GM23338 (cell line): ENCODE measurements at regions not wholly inside any gene's neighbourhood (a gene's known extent, or its start where the extent isn't known, plus 50 kb on each side); places are given as distances from the start of the nearest gene placed in this dataset.

ENCODE experiments used
- ATAC-seq: fragments of 200-7000 bp; cut with Tn5 transposase; 3 replicates; pipeline ENCODE4 v1.9.1; 2020
- DNase-seq: peaks from one replicate; pipeline ENCODE4 v3.0.0-alpha.2; 2015; ENCODE audit warnings: low spot score
- H2AFZ ChIP-seq: fragments of 200-600 bp; sonication (generic); 2 replicates; pipeline ENCODE4 v1.8.0; 2016; ENCODE audit warnings: antibody characterized with exemption, mild to moderate bottlenecking, moderate library complexity
- H3F3A ChIP-seq: fragments of 200-600 bp; sonication (generic); replicated peaks from 2 replicates; pipeline ENCODE4 v1.8.0; 2017; ENCODE audit warnings: antibody characterized with exemption, mixed run types, low read depth
- H3K27ac ChIP-seq: fragments of 200-600 bp; sonication (generic); 2 replicates; pipeline ENCODE4 v1.6.1; 2016; ENCODE audit warnings: low read depth
- H3K27me3 ChIP-seq: fragments of 200-600 bp; sonication (generic); 2 replicates; pipeline ENCODE4 v1.8.0; 2016; ENCODE audit warnings: mild to moderate bottlenecking, mixed run types, moderate library complexity; ENCODE audit not compliant: insufficient read depth
- H3K36me3 ChIP-seq: fragments of 200-600 bp; sonication (generic); 2 replicates; pipeline ENCODE4 v1.8.0; 2016; ENCODE audit warnings: mild to moderate bottlenecking; ENCODE audit not compliant: insufficient read depth
- H3K4me1 ChIP-seq: fragments of 200-600 bp; sonication (generic); 2 replicates; pipeline ENCODE4 v1.8.0; 2016; ENCODE audit warnings: mild to moderate bottlenecking, moderate library complexity; ENCODE audit not compliant: insufficient read depth
- H3K4me2 ChIP-seq: fragments of 200-600 bp; sonication (generic); 2 replicates; pipeline ENCODE4 v1.7.1; 2017; ENCODE audit warnings: mixed run types
- H3K4me3 ChIP-seq: fragments of 200-600 bp; sonication (generic); 2 replicates; pipeline ENCODE4 v1.6.1; 2016; ENCODE audit warnings: mixed run types
- H3K79me2 ChIP-seq: fragments of 200-600 bp; sonication (generic); replicated peaks from 2 replicates; pipeline ENCODE4 v1.8.0; 2017; ENCODE audit warnings: mild to moderate bottlenecking; ENCODE audit not compliant: insufficient read depth
- H3K9me2 ChIP-seq: fragments of 200-600 bp; sonication (generic); 2 replicates; pipeline ENCODE4 v1.8.0; 2017; ENCODE audit not compliant: insufficient read depth
- H4K20me1 ChIP-seq: fragments of 200-600 bp; sonication (generic); replicated peaks from 2 replicates; pipeline ENCODE4 v1.8.0; 2017; ENCODE audit warnings: mild to moderate bottlenecking; ENCODE audit not compliant: insufficient read depth
- H3K27ac Mint-ChIP-seq: 2 replicates; pipeline ENCODE4 v1.8.0; 2020; ENCODE audit warnings: inconsistent platforms, mild to moderate bottlenecking, moderate library complexity, mixed read lengths
- H3K27me3 Mint-ChIP-seq: 3 replicates; pipeline ENCODE4 v1.8.0; 2022; ENCODE audit warnings: low read depth, mild to moderate bottlenecking, moderate library complexity, mixed read lengths, inconsistent platforms; ENCODE audit not compliant: insufficient read depth, poor library complexity
- H3K36me3 Mint-ChIP-seq: 3 replicates; pipeline ENCODE4 v1.8.0; 2021; ENCODE audit warnings: low read depth, mild to moderate bottlenecking, inconsistent platforms, moderate library complexity, mixed read lengths
- H3K4me1 Mint-ChIP-seq: 3 replicates; pipeline ENCODE4 v1.8.0; 2020; ENCODE audit warnings: mild to moderate bottlenecking, inconsistent platforms, mixed read lengths
- H3K4me3 Mint-ChIP-seq: 3 replicates; pipeline ENCODE4 v1.8.0; 2021; ENCODE audit warnings: moderate library complexity, mild to moderate bottlenecking, inconsistent platforms, mixed read lengths
- H3K9me3 Mint-ChIP-seq: 3 replicates; pipeline ENCODE4 v1.8.0; 2020; ENCODE audit warnings: moderate library complexity, mild to moderate bottlenecking, inconsistent platforms, mixed read lengths
- CREB1 ChIP-seq: fragments of 250-450 bp; sonication (Bioruptor Pico); IDR thresholded peaks from 2 replicates; pipeline ENCODE4 v1.5.0; 2020; ENCODE audit warnings: low read depth, mild to moderate bottlenecking, moderate library complexity
- EZH2 ChIP-seq: fragments of 200-600 bp; sonication (generic); IDR thresholded peaks from one replicate; pipeline ENCODE4 v1.8.0; 2017; ENCODE audit warnings: antibody characterized with exemption, mild to moderate bottlenecking, low read depth; ENCODE audit not compliant: unreplicated experiment
- EZH2phosphoT487 ChIP-seq: fragments of 200-600 bp; sonication (generic); IDR thresholded peaks from one replicate; pipeline ENCODE4 v1.8.1; 2018; ENCODE audit warnings: antibody characterized with exemption; ENCODE audit not compliant: unreplicated experiment
- JUNB ChIP-seq: IDR thresholded peaks from one replicate; pipeline ENCODE4 v1.6.1; 2016; ENCODE audit warnings: antibody characterized with exemption; ENCODE audit not compliant: unreplicated experiment
- NANOG ChIP-seq: IDR thresholded peaks from 2 replicates; pipeline ENCODE4 v1.6.1; 2016; ENCODE audit warnings: antibody characterized with exemption, borderline replicate concordance
- STAT1 ChIP-seq: IDR thresholded peaks from one replicate; pipeline ENCODE4 v1.6.1; 2016; ENCODE audit warnings: antibody characterized with exemption; ENCODE audit not compliant: unreplicated experiment
- ZNF114 ChIP-seq: fragments of 250-450 bp; sonication (Bioruptor Pico); IDR thresholded peaks from 2 replicates; pipeline ENCODE4 v1.5.0; 2020; ENCODE audit warnings: mild to moderate bottlenecking, moderate library complexity
- ZNF331 ChIP-seq: fragments of 250-450 bp; sonication (Bioruptor Pico); IDR thresholded peaks from 2 replicates; pipeline ENCODE4 v1.5.0; 2020; ENCODE audit warnings: low read depth, mild to moderate bottlenecking, moderate library complexity
- TF ChIP-seq, protein P1 (sequence below), 2 experiments: fragments of 200-600 bp in 1 of 2; sonication (generic) in 1 of 2; conservative IDR thresholded peaks; 2 replicates each; pipeline versions ENCODE4 v1.5.1 to v1.6.1; 2016 to 2017; ENCODE audit warnings: antibody characterized with exemption in 2 of 2, low read depth in 2 of 2, mild to moderate bottlenecking in 2 of 2, moderate library complexity in 1 of 2
- TF ChIP-seq, protein P2 (sequence below): IDR thresholded peaks from one replicate; pipeline ENCODE4 v1.6.1; 2018; ENCODE audit warnings: antibody characterized with exemption; ENCODE audit not compliant: unreplicated experiment
- TF ChIP-seq, protein P3 (sequence below): IDR thresholded peaks from 2 replicates; pipeline ENCODE4 v1.6.1; 2016; ENCODE audit warnings: antibody characterized with exemption

DNA sequence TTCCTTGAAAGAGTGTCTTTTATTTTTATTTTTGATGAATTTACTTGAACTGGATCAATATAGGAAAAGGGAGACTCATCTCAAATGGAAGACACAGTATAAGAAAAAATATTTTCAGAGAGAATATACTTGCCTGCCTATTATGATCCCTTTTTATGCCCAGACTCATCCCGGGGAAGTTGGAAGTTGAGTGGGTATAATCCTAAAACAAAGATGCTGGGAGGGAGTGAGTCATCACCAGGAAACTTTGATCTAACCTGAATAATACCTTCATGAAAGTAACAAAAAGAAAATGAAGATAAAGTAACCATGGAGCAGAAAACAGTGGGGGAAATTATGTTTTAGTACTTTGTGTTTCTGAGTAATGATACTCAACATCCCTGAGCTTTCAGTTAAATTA, 1514.0 kb downstream of the FAM181B start:
- no peak overlapping the region for H3K4me2 ChIP-seq
- no peaks in the 10 kb centered on the region for H3K4me1 Mint-ChIP-seq
- TF ChIP-seq ZNF114 (no peak), JUNB (no peak)

DNA sequence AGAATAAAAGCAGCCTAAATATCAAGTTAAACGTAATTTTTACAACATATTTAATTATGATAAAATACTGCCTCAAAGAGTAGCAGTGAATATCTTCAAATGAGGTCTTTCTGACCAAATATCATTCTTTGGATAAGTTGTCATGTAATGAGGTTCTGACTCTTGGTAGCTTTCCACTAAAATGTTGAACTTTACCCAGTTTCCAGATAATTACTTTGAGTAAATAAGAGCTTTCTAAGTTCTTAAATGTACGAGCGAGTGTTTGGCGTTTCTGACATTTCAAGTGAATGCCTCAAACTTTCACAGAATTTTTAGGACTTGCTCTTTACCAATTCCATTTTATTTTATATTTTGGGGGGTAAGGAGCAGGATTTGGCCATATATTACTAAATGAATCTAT, 1515.2 kb downstream of the FAM181B start:
- ATAC-seq (no peak), DNase-seq (no peak)
- Histone ChIP-seq H3K4me3 (no peak overlapping the region), H3K27ac (no peak overlapping the region), H3K4me2 (no peak overlapping the region), H3K9me2 (no peaks in the 10 kb centered on the region), H3K36me3 (peaks cover 3% of the 10 kb centered on the region; the same call in 1 of the 2 replicates), H3K27me3 (no peaks in the 10 kb centered on the region), H3F3A (no peaks in the 10 kb centered on the region), H3K4me1 (no peaks in the 10 kb centered on the region), H4K20me1 (no peaks in the 10 kb centered on the region), H3K79me2 (no peaks in the 10 kb centered on the region), H2AFZ (no peak overlapping the region)
- Mint-ChIP-seq H3K27me3 (peaks cover 2% of the 10 kb centered on the region), H3K27ac (no peak overlapping the region), H3K4me1 (no peaks in the 10 kb centered on the region), H3K9me3 (peaks cover 13% of the 10 kb centered on the region; the same call in 2 of the 3 replicates), H3K4me3 (no peak overlapping the region), H3K36me3 (peaks cover 8% of the 10 kb centered on the region; the same call in 2 of the 3 replicates)
- TF ChIP-seq, protein P1, sequence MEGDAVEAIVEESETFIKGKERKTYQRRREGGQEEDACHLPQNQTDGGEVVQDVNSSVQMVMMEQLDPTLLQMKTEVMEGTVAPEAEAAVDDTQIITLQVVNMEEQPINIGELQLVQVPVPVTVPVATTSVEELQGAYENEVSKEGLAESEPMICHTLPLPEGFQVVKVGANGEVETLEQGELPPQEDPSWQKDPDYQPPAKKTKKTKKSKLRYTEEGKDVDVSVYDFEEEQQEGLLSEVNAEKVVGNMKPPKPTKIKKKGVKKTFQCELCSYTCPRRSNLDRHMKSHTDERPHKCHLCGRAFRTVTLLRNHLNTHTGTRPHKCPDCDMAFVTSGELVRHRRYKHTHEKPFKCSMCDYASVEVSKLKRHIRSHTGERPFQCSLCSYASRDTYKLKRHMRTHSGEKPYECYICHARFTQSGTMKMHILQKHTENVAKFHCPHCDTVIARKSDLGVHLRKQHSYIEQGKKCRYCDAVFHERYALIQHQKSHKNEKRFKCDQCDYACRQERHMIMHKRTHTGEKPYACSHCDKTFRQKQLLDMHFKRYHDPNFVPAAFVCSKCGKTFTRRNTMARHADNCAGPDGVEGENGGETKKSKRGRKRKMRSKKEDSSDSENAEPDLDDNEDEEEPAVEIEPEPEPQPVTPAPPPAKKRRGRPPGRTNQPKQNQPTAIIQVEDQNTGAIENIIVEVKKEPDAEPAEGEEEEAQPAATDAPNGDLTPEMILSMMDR (conservative IDR thresholded peaks at IDR 0.05; ENCODE audit: low read depth in 2 of 2) = no peak
- TF ChIP-seq, protein P2, sequence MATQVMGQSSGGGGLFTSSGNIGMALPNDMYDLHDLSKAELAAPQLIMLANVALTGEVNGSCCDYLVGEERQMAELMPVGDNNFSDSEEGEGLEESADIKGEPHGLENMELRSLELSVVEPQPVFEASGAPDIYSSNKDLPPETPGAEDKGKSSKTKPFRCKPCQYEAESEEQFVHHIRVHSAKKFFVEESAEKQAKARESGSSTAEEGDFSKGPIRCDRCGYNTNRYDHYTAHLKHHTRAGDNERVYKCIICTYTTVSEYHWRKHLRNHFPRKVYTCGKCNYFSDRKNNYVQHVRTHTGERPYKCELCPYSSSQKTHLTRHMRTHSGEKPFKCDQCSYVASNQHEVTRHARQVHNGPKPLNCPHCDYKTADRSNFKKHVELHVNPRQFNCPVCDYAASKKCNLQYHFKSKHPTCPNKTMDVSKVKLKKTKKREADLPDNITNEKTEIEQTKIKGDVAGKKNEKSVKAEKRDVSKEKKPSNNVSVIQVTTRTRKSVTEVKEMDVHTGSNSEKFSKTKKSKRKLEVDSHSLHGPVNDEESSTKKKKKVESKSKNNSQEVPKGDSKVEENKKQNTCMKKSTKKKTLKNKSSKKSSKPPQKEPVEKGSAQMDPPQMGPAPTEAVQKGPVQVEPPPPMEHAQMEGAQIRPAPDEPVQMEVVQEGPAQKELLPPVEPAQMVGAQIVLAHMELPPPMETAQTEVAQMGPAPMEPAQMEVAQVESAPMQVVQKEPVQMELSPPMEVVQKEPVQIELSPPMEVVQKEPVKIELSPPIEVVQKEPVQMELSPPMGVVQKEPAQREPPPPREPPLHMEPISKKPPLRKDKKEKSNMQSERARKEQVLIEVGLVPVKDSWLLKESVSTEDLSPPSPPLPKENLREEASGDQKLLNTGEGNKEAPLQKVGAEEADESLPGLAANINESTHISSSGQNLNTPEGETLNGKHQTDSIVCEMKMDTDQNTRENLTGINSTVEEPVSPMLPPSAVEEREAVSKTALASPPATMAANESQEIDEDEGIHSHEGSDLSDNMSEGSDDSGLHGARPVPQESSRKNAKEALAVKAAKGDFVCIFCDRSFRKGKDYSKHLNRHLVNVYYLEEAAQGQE = no peak
- TF ChIP-seq CREB1 (CRISPR knock-in tag) (no peak), JUNB (no peak), ZNF331 (CRISPR knock-in tag) (no peak), NANOG (no peak), EZH2 (no peak), EZH2phosphoT487 (no peak), STAT1 (no peak)
- TF ChIP-seq, protein P3, sequence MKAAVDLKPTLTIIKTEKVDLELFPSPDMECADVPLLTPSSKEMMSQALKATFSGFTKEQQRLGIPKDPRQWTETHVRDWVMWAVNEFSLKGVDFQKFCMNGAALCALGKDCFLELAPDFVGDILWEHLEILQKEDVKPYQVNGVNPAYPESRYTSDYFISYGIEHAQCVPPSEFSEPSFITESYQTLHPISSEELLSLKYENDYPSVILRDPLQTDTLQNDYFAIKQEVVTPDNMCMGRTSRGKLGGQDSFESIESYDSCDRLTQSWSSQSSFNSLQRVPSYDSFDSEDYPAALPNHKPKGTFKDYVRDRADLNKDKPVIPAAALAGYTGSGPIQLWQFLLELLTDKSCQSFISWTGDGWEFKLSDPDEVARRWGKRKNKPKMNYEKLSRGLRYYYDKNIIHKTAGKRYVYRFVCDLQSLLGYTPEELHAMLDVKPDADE = no peak

More for the DNA sequence above, 1514.0 kb downstream of the FAM181B start:
- H3K9me2 ChIP-seq = no peaks in the 10 kb centered on the region
- peaks cover 4% of the 10 kb centered on the region; the same call in 1 of the 3 replicates for H3K36me3 Mint-ChIP-seq
- no peaks in the 10 kb centered on the region for H3K27me3 ChIP-seq
- ATAC-seq (no peak), DNase-seq (no peak)
- no peak overlapping the region for H3K27ac ChIP-seq
- no peak overlapping the region for H3K27ac Mint-ChIP-seq
- peaks cover 2% of the 10 kb centered on the region for H3K27me3 Mint-ChIP-seq
- no peaks in the 10 kb centered on the region for H3K4me1 ChIP-seq
- H3F3A ChIP-seq = no peaks in the 10 kb centered on the region
- no peaks in the 10 kb centered on the region for H4K20me1 ChIP-seq
- H3K4me3 ChIP-seq = no peak overlapping the region
- H3K9me3 Mint-ChIP-seq = peaks cover 4% of the 10 kb centered on the region; the same call in 2 of the 3 replicates
- peaks cover 3% of the 10 kb centered on the region; the same call in 1 of the 2 replicates for H3K36me3 ChIP-seq
- no peak overlapping the region for H3K4me3 Mint-ChIP-seq
- no peak overlapping the region for H2AFZ ChIP-seq
- H3K79me2 ChIP-seq = no peaks in the 10 kb centered on the region
